DOHH2 (cell line): ENCODE measurements at regions not wholly inside any gene's neighbourhood (a gene's known extent, or its start where the extent isn't known, plus 50 kb on each side); places are given as distances from the start of the nearest gene placed in this dataset.

ENCODE experiments used
- H3F3A ChIP-seq: fragments of 200-600 bp; sonication (generic), shearing (Covaris generic); 2 replicates; pipeline ENCODE4 v1.6.0; 2016; ENCODE audit warnings: antibody characterized with exemption, mild to moderate bottlenecking; ENCODE audit not compliant: control insufficient read depth, insufficient read depth
- H3K27ac ChIP-seq: fragments of 200-600 bp; sonication (generic); 2 replicates; pipeline ENCODE4 v1.5.1; 2014; ENCODE audit warnings: low read depth, mild to moderate bottlenecking, low read length, moderate library complexity
- H3K27me3 ChIP-seq: fragments of 200-600 bp; sonication (generic); 2 replicates; pipeline ENCODE4 v1.6.1; 2014; ENCODE audit warnings: mild to moderate bottlenecking, low read length, mixed read lengths; ENCODE audit not compliant: control insufficient read depth
- H3K36me3 ChIP-seq: fragments of 200-600 bp; sonication (generic); 2 replicates; pipeline ENCODE4 v1.6.1; 2014; ENCODE audit warnings: mild to moderate bottlenecking, low read length, moderate library complexity, mixed read lengths; ENCODE audit not compliant: control insufficient read depth
- H3K4me1 ChIP-seq: fragments of 200-600 bp; sonication (generic); 2 replicates; pipeline ENCODE4 v1.6.1; 2014; ENCODE audit warnings: mild to moderate bottlenecking, low read length, mixed read lengths; ENCODE audit not compliant: control insufficient read depth
- H3K4me2 ChIP-seq: fragments of 200-600 bp; sonication (generic); 2 replicates; pipeline ENCODE4 v1.6.0; 2014; ENCODE audit warnings: mild to moderate bottlenecking, low read length, moderate library complexity
- H3K4me3 ChIP-seq: fragments of 200-600 bp; sonication (generic); 2 replicates; pipeline ENCODE4 v1.5.1; 2014; ENCODE audit warnings: mild to moderate bottlenecking, low read length, mixed read lengths
- H3K79me2 ChIP-seq: fragments of 200-600 bp; sonication (generic); 2 replicates; pipeline ENCODE4 v1.6.1; 2014; ENCODE audit warnings: mild to moderate bottlenecking, low read length, mixed read lengths; ENCODE audit not compliant: control insufficient read depth
- H3K9me2 ChIP-seq: fragments of 200-600 bp; sonication (generic); replicated peaks from 2 replicates; pipeline ENCODE4 v1.6.1; 2014; ENCODE audit warnings: mild to moderate bottlenecking, low read length, mixed read lengths; ENCODE audit not compliant: control insufficient read depth
- H3K9me3 ChIP-seq: fragments of 200-600 bp; sonication (generic); 2 replicates; pipeline ENCODE4 v1.6.1; 2014; ENCODE audit warnings: antibody characterized with exemption, low read length, mixed read lengths; ENCODE audit not compliant: control insufficient read depth, insufficient read depth
- H4K20me1 ChIP-seq: fragments of 200-600 bp; sonication (generic); 2 replicates; pipeline ENCODE4 v1.6.0; 2014; ENCODE audit warnings: low read depth, mild to moderate bottlenecking, antibody characterized with exemption, low read length, moderate library complexity; ENCODE audit not compliant: control insufficient read depth, insufficient read depth
- CTCF ChIP-seq: fragments of 200-600 bp; sonication (generic); IDR thresholded peaks from one replicate; pipeline ENCODE4 v1.5.1; 2014; ENCODE audit warnings: antibody characterized with exemption, mild to moderate bottlenecking, low read depth, low read length; ENCODE audit not compliant: poor library complexity, severe bottlenecking
- EZH2phosphoT487 ChIP-seq: fragments of 200-600 bp; sonication (generic); IDR thresholded peaks from 2 replicates; pipeline ENCODE4 v1.6.1; 2017; ENCODE audit warnings: borderline replicate concordance, mild to moderate bottlenecking, antibody characterized with exemption, low read length, moderate library complexity, mixed read lengths

GRCh38 chr6:92176666-92177065 is 1242.7 kb downstream of the EPHA7 start:
- H4K20me1 ChIP-seq: no peaks in the 10 kb centered on the region
- no peaks in the 10 kb centered on the region for H3F3A ChIP-seq
- no peaks in the 10 kb centered on the region for H3K36me3 ChIP-seq
- TF ChIP-seq CTCF: no peak
- TF ChIP-seq EZH2phosphoT487: no peak
- H3K4me1 ChIP-seq: no peaks in the 10 kb centered on the region
- no peaks in the 10 kb centered on the region for H3K9me3 ChIP-seq
- no peaks in the 10 kb centered on the region for H3K9me2 ChIP-seq
- no peak overlapping the region for H3K4me2 ChIP-seq
- H3K79me2 ChIP-seq: no peaks in the 10 kb centered on the region
- H3K27me3 ChIP-seq: no peaks in the 10 kb centered on the region
- H3K4me3 ChIP-seq: no peak overlapping the region
- H3K27ac ChIP-seq: no peak overlapping the region

DNA sequence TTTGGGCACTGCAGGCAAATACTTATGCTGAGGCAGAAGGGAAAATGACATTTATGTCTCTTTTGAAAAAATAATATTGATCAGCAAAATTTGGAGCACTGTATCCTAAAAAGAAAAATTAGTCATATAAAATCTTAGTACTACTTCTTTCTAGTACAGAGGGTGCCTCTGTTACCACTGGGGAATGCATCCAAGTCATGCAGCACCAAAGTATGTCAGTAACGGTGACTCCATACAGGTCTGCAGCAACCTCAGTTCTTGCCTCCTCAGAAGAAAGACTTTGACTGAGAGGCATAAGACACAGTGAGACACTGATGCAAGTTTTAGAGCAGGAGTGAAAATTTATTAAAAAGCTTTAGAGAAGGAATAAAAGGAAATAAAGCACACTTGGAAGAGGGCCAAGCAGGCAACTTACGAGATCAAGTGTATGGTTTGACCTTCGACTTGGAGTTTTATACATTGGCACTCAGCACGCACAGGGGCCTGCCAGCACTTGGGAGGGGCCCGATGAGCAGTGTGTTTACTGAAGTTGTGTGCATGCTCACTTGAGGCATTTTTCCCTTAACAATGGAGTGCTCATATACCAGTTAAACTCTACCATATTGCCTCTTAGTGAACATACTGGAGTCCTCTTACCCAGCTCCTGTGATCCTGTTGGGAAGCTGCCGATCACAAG is 1244.8 kb downstream of the EPHA7 start:
- Histone ChIP-seq H3K36me3 (no peaks in the 10 kb centered on the region), H3K27me3 (no peaks in the 10 kb centered on the region)
- TF ChIP-seq CTCF (no peak), EZH2phosphoT487 (no peak)

DNA sequence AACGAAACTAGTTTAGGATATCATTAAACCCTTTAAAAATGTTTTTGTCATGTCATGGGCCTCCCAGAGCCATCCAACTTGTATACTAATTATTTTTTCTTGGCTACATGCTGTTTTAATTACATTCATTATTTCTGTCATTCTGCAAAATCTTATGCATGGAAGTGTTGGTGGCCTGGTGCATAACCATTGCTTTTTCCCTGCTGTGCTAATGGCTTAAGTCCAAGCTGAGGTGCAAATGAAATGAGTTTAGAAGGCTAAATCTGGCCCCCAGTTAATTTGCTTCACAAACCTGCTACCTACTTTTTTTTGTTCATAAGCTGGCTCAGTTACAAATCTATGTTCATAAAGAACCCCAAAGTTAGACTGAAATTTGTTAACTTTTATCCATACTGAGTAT is 1249.9 kb downstream of the EPHA7 start:
- Histone ChIP-seq H3K27ac (no peak overlapping the region), H3K9me3 (no peaks in the 10 kb centered on the region), H3K79me2 (no peaks in the 10 kb centered on the region), H3F3A (no peaks in the 10 kb centered on the region), H3K4me1 (no peaks in the 10 kb centered on the region), H3K27me3 (no peaks in the 10 kb centered on the region), H3K4me3 (no peak overlapping the region), H3K9me2 (no peaks in the 10 kb centered on the region), H3K36me3 (no peaks in the 10 kb centered on the region), H4K20me1 (no peaks in the 10 kb centered on the region), H3K4me2 (no peak overlapping the region)
- TF ChIP-seq CTCF (no peak), EZH2phosphoT487 (no peak)

More for the DNA sequence above, 1244.8 kb downstream of the EPHA7 start:
- Histone ChIP-seq H3K4me2 (no peak overlapping the region), H3K4me3 (no peak overlapping the region), H3K79me2 (no peaks in the 10 kb centered on the region), H3K9me2 (no peaks in the 10 kb centered on the region), H4K20me1 (no peaks in the 10 kb centered on the region), H3F3A (no peaks in the 10 kb centered on the region), H3K27ac (no peak overlapping the region), H3K9me3 (no peaks in the 10 kb centered on the region), H3K4me1 (no peaks in the 10 kb centered on the region)
